Ramos (cell line): ENCODE measurements at regions not wholly inside any gene's neighbourhood (a gene's known extent, or its start where the extent isn't known, plus 50 kb on each side); places are given as distances from the start of the nearest gene placed in this dataset.

Experiments
- in situ Hi-C: fragments of 300-500 bp; cut with MboI; formaldehyde crosslinking; loops from one replicate; pipeline ENCODE4 v1.14.3; 2022; ENCODE audit warnings: low sequenced_read_pairs; ENCODE audit not compliant: unreplicated experiment

DNA sequence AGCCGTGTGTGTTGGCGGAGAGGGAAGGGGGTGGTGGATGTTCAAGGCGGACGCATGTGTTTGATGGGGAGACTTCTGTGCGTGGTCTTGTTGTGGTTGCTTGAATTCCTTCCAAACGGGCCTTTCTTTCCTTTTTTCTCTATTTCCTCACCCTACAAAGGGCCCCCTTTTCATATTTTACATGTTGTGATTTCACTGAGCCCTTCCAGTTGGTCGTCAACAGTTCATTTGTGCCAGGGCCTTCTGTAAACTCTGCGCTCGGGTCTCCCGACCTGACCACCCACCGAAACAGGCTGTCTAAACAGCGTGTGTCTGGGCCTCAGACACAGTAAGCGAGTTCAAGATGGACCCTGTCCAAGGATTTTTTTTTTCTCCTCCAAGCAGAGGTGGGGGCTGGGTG lies 228.4 kb downstream of the IRF8 start:
- in situ Hi-C loops = no loop called here

GRCh38 chr16:86128246-86128645 lies 229.3 kb downstream of the IRF8 start:
- in situ Hi-C loops = no loop called here

DNA sequence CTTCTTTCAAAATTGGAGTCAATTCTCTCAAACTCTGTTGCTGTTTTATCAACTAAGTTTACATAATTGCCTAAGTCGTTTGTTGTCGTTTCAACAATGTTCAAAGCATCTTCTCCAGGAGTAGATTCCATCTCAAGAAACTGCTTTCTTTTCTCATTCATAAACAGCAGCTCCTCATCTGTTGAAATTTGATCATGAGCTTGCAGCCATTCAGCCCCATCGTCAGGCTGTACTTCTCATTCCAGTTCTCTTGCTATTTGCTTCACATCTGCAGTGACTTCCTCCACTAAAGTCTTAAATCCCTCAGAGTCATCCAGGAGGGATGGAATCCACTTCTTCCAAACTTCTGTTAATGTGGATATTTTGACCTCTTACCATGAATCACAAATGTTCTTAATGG lies 230.6 kb downstream of the IRF8 start:
- in situ Hi-C loops = no loop called here

DNA sequence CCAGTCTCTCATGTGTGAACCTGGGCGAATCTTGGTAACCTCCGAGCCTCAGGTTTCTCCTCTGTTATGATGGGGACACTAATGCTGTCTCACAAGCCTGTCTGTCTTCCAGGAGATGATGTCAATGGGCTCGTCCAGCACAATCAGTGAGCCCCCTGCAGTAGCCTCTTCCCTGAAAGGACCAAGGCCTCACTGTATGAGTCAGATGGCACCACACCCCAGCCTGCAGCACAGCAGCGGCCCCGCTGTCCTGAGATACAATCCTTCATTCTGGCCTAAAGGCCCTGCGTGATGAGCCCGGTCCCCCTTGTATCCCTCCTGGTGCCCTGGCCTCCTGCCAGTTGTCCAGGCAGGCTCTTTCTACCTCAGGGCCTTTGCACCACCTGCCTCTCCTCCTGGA lies 234.4 kb downstream of the IRF8 start:
- in situ Hi-C loops = no loop called here

- in situ Hi-C loops = no loop called here
These were observed 234.9 kb downstream of the IRF8 start for GRCh38 chr16:86133847-86134375.

DNA sequence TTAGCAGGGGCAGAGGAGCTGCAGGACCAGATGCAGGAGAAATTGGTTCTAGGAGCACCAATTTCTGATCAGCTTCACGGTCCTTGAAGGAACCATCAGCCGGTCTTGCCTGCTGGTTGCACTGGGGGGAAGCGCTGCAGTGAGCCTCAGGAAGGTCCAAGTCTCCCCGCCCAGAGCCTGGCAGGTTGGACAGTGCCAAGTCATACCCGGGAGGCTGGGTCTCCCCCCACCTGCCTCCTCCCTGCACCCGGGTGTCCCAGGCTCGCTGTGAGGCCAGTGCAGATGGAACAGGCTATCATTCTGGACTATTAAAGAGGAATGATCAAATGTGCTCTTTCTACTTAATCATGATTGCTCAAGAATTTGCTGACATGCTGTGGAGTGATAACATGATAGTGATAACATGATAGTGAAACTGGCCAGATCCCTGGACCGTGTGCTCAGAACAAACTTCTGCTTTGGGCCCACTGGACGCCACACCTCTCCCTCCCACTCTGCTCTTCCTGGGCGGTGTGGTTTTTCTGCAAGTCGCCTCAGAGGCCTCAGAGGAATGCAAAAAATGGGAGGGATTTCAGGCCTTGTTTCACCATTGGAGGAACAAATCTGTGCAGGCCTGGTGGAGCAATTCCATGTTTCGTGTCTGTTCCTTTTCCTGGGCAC lies 236.0 kb downstream of the IRF8 start:
- in situ Hi-C loops = no loop called here

DNA sequence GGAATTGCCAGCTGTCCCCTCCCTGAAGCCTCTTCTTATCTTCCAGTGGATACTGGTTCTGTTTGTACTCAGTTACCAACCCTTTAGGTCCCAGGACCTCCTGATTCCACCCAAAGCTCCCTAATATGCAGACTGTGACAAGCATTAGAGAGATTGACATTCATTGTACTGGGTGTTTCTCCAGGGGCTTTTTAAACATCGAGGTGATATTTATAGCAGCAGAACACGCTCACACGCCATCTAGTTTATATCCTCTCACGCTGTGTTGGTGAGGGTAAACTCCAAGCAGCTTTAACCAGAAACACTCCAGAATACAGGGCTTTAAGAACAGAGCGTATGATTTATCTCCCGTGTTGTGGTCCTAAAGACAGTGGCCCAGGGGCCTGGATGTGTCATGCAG lies 238.4 kb downstream of the IRF8 start:
- in situ Hi-C loops = no loop called here

GRCh38 chr16:86138121-86139085 lies 239.4 kb downstream of the IRF8 start:
- in situ Hi-C loops = no loop called here

GRCh38 chr16:86142801-86143236 lies 243.9 kb downstream of the IRF8 start:
- in situ Hi-C loops = no loop called here

DNA sequence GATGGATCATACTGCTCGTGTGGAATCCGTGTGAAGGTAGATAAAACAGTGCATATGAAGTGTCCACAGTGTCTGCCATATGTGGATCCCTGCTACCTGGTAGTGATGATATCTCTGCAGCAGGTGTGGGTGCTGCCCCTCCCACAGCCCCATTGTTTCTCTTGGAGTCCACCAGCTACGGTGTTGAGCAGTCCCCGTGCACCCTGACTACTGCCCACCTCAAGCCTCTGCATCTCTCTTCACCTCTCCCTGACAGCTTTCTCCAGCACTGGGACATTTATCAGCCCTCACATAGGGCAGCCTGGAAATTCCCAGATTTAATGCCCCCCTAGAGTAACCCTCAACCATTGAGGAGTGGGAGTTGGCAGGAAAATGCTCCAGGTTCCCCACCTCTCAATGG lies 244.7 kb downstream of the IRF8 start:
- in situ Hi-C loops = no loop called here

DNA sequence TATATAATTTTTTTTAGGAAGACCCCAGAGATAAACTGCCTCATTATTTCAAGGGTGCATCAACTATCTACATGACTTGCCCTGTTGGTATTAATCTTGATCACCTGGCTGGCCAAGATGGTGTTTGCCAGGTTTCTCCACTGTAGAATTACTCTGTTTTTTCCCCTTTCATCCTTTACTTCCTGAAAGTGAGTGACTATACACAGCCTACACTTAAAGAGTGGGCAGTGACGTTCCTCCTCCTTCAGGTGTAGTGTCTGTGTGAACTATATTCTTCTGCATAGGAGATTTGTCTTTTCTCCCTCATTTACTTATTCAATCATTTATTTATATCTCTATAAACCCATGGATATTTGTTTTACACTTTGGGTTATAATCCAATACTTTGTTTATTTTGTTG lies 246.7 kb downstream of the IRF8 start:
- in situ Hi-C loops = no loop called here

DNA sequence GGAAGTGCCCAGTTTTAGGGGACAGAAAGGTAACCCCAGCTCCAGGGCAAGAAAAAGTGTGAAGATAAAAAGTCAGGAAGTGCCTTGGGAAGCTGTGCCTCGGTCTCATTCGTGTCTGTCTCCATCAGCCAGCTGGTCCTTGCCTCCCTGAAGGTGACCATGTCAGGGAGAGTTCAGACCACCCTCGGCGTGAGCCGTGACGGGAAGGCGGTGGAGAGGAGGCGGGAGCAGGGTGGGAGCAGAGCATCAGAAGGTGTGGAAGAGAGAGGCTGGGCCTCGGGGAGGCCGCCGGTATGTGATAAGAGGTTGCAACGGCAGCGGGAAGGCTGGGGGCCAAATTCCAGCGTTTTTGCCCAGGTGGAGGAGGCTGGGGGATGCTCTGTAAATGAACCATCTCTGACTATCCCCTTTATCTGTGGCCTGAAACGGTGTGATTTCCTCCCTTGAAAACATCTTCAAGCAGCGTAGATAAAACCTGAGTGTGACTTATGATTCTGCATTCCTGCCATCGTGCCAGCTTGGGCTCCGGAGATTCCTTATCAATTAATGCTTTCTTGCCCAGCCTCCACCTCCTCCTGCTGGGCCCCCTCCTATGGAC lies 251.8 kb downstream of the IRF8 start:
- in situ Hi-C loops = no loop called here

DNA sequence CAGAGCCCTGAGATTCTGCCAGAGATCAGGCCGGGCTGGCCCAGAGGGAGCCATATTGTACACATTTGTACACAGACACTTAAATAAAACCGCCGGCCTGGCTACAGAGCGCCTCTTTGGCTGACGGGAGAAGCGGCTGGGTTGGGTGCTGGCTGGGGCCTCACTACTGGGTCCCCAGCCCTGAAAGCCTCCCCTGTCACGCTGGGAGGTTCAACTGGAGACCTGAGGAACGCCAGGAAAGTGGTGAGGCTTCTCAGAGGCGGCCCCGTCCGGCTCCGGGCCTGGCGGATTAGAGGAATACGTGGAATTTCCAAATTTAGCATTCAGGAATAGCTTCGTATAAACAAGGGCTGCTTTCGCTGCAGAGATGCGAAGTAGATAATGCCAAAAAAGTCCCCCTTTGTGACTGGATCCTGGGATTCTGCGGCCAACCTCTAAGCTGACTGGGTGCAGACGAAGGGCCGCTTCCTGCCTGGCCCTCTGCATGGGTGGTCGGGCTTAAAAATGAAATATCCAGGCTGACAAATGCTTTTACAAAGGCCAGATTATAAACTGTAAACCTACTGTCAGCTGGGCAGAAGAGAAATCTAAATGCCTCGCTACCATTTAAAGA lies 252.4 kb downstream of the IRF8 start:
- in situ Hi-C loops = no loop called here

DNA sequence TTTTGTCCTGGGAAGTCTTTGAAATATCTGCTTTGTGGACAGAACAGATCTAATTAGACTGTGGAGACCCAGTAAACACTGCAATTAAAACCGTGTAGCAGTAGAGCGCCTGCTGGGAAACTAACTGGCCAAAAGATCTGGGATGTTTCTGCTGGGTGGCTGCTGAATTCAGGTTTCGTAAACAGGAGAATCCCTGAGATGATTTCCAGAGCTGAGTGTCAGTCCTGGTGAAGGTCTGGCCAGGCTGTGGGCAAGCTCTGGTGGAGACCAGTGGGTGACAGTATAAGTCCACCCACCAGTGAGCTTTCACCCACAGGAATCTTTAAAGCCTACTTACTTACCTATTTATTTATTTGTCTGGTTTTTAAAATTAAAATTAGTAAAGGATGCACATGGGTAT lies 257.2 kb downstream of the IRF8 start:
- in situ Hi-C loops = no loop called here

- in situ Hi-C loops = no loop called here
These were observed 258.8 kb downstream of the IRF8 start for GRCh38 chr16:86157616-86158247.

GRCh38 chr16:86158688-86159360 lies 259.9 kb downstream of the IRF8 start:
- in situ Hi-C loops = no loop called here

GRCh38 chr16:86165479-86165878 lies 266.5 kb downstream of the IRF8 start:
- in situ Hi-C loops = no loop called here

DNA sequence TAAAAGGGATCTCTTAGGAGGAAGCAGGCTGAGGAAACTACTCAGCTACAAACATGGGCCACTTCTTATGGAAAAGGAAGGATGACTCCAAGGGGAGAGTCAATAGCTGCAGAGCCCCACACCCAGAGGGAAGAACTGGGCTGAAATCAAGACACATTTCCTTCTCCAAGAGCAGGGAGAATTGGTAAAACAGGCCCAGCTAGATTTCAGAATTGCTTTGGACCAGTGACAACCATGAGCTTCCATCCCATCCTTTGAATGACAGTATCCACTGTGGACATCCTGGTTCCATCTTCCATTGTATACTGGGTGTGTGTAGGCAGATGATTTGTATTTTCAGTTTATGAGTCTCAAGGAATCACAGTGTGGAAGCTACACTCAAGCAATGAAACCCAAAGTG lies 267.5 kb downstream of the IRF8 start:
- in situ Hi-C loops = no loop called here

DNA sequence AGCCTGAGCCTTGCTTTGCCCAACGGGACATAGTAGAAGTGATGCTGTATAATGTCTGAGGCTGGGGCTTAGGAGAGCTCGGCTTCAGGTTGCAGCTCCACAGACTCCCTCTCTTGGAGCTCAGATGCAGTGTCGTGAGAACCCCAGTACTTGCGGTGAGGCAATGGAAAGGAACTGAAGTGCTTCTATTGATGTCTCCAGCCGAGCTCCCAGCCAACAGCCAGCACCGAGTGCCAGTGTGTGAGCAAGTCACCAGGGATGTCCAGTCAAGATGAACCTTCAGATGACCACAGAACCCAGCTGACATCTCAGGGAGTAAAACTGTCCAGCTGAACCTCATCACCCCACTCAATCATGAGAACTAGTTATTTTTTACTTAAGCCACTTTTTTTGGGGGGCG lies 268.1 kb downstream of the IRF8 start:
- in situ Hi-C loops = no loop called here

DNA sequence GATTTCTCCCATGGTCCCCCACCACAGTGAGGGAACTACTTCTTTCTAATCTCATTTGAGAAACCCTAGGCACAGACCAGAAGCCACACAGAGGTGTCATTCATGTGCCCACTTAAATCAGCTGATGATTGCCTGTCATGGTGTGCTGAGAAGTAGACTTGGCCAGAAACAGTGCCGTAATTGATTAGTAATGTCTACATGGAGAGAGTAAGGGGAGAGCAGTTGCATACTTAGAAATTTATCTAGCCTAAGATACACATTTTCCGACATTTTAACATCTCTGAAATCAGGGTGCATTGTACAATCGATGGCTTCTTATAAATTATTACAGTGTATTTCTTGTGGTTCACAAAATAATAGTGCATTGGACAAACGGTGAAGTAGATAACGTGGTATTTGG lies 271.8 kb downstream of the IRF8 start:
- in situ Hi-C loops = no loop called here
